Neural progenitor cell (in vitro differentiated cells): ENCODE measurements at regions not wholly inside any gene's neighbourhood (a gene's known extent, or its start where the extent isn't known, plus 50 kb on each side); places are given as distances from the start of the nearest gene placed in this dataset.

Source experiments
- EZH2 ChIP-seq: fragments of 200-600 bp; sonication (generic); IDR thresholded peaks from 2 replicates; pipeline ENCODE4 v1.6.1; 2017; ENCODE audit warnings: antibody characterized with exemption, mild to moderate bottlenecking, moderate library complexity
- EZH2phosphoT487 ChIP-seq: fragments of 200-600 bp; sonication (generic); IDR thresholded peaks from 2 replicates; pipeline ENCODE4 v1.6.1; 2017; ENCODE audit warnings: antibody characterized with exemption
- TF ChIP-seq, protein P1 (sequence below): fragments of 200-600 bp; sonication (generic); IDR thresholded peaks from 2 replicates; pipeline ENCODE4 v1.5.1; 2017; ENCODE audit warnings: antibody characterized with exemption, mild to moderate bottlenecking

DNA sequence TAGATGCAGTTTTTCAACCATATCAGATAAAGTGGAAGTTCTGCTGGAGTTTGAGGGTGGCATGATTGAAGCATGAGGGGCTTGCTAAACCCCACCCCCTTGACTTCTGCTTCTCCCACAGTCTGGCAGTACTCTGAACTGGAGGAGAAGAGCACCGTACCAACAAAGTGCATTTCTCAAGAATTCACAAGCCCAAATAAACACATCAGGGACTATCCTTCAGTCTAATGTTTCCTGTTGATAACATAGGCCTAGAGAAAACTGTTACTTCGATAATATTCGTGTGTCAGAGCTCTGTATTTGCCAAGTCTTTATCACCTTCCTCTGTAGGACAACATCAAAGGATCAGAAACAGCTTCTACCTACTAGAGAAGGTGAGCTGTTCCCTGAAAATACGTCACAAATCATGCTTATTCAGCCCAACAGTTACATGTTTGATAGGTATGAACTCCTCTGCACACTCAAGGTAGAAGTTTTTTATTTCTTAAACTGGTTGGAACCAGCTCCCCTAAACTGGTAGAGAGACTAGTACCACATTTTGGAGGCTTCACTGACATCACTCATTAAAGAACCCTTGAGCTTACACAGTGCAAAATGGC lies 117.8 kb upstream of the PRNP start:
- TF ChIP-seq EZH2phosphoT487 (no peak), EZH2 (no peak)
- TF ChIP-seq, protein P1, sequence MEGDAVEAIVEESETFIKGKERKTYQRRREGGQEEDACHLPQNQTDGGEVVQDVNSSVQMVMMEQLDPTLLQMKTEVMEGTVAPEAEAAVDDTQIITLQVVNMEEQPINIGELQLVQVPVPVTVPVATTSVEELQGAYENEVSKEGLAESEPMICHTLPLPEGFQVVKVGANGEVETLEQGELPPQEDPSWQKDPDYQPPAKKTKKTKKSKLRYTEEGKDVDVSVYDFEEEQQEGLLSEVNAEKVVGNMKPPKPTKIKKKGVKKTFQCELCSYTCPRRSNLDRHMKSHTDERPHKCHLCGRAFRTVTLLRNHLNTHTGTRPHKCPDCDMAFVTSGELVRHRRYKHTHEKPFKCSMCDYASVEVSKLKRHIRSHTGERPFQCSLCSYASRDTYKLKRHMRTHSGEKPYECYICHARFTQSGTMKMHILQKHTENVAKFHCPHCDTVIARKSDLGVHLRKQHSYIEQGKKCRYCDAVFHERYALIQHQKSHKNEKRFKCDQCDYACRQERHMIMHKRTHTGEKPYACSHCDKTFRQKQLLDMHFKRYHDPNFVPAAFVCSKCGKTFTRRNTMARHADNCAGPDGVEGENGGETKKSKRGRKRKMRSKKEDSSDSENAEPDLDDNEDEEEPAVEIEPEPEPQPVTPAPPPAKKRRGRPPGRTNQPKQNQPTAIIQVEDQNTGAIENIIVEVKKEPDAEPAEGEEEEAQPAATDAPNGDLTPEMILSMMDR: no peak
